ENCODE measurements at regions not wholly inside any gene's neighbourhood (a gene's known extent, or its start where the extent isn't known, plus 50 kb on each side); places are given as distances from the start of the nearest gene placed in this dataset.
"Not testable (repeated sequence)": the region's sequence is repeated elsewhere in the genome, so short reads cannot be mapped to it uniquely, and the experiment has no call there.

- TF ChIP-seq CTCF (IDR thresholded peaks at IDR 0.05; ENCODE audit: low read length); EZH2 (optimal IDR thresholded peaks at IDR 0.05; ENCODE audit: low read depth, low read length); EZH2phosphoT487 (IDR thresholded peaks at IDR 0.05; ENCODE audit: low read length): not testable (repeated sequence)
Measured at GRCh38 chr12:73002504-73002903, 730.3 kb downstream of the TRHDE start.

All from MM.1S (cell line).